NCI-H1092 treated with DMSO at 0.1 percent for 48 hours (cell line): ENCODE measurements at regions not wholly inside any gene's neighbourhood (a gene's known extent, or its start where the extent isn't known, plus 50 kb on each side); places are given as distances from the start of the nearest gene placed in this dataset.
"Not testable (repeated sequence)": the region's sequence is repeated elsewhere in the genome, so short reads cannot be mapped to it uniquely, and the experiment has no call there.

Source experiments
- DNase-seq: peaks from one replicate; lab custom pipeline; 2025; lab: John Stamatoyannopoulos, UW

GRCh38 chr4:148857973-148858534 is 415.8 kb upstream of the NR3C2 start:
- no peak for DNase-seq

- no peak for DNase-seq
Measured at GRCh38 chr4:148857239-148857972, 415.2 kb upstream of the NR3C2 start.

- DNase-seq: no peak
Measured at GRCh38 chr4:148854203-148854602, 412.0 kb upstream of the NR3C2 start.

DNA sequence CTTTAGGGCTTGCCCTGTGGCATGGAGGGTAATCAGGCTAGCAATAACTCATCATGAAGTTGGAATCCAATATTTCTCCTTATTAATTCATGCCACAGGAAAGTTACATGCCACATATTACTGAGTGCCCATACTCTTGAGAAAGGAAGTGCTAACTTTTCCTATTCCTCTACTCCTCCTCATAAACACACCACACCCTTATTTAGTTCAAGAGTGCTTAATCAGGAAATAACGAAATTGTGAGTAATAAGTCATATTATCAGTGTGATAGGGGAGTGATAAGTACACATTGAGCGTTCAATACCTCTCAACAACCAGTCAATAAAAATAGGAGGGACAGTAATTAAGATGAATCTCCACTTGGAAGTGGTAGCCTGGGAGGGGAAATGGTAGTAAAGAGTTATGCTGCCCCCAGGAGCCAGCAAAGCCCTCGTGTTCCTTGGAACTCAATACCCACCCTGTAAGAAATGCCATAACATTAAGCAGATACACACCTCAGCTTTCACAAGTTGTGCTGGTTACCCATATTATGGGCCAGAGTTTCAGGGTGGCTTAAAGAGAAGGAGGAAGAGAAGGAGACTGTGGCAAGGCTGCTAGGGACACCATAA is 410.0 kb upstream of the NR3C2 start:
- no peak for DNase-seq

DNA sequence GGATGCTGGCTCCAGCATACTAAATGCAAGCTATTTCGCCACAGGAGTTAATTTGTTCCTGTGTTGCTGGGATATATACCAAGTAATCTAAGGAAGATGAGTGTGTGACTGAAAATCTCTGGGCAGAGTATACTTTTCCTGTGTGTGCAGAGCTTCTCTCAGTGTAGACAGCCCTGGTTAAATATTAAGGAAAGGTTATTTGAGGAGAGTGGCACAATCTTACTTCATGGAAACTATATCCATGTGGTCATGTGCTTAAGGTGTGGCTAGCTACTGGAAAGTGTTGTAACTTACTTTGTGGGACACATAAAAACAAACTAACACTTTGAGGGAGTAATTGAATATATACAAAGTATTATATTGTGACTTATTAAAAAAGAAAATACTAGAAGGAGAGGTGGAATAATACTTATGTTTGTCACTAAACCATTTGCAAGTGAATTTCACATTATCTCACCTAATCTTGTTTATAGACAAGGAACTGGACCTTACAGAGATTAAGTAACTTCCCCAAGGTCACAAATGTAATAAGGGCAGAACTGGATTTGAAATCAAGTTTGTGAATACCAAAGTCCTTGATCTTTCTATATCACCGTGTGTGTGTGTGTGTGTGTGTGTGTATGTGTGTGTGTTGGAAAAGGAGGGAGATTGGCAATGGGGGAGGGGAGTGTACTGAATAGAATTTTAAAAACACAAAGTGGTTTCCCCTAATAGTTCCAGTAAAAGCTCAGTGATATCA is 408.2 kb upstream of the NR3C2 start:
- no peak for DNase-seq

- DNase-seq: no peak
Measured at GRCh38 chr4:148849581-148849980, 407.4 kb upstream of the NR3C2 start.

DNA sequence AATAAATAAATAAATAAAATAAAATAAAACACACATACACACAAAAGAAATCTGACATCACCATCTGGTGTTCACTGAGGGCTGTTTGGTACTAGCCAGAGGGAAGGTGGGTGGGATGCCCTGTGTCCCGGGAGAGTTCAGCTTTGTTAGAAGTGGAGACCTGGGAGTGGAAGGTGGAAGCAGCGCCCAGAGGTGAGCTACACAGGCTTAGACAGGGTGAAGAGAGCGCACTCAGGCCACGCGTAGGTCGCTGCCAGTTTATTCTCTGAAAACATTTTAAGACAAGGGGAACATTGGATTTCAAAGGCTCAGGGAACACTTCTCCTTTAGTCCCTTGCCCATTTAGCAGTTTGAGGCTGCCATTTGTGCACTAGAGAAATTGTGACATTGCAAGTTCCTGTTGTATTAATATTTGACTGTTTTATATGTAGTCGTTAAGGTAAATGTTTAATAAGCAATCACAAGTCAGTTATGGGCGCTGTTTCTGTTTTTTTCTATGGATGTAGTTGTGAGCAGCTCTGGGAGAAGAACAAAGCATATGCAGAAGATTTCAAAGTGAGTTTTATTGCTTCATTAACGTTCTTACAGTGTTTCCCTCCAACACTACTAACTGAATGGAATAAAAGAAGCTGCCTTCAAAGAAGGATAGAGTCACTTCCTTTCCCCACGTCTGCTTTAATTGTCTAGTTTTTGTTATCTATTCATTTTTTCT is 405.5 kb upstream of the NR3C2 start:
- no peak for DNase-seq

- no peak for DNase-seq
Measured at GRCh38 chr4:148845609-148846008, 403.4 kb upstream of the NR3C2 start.

DNA sequence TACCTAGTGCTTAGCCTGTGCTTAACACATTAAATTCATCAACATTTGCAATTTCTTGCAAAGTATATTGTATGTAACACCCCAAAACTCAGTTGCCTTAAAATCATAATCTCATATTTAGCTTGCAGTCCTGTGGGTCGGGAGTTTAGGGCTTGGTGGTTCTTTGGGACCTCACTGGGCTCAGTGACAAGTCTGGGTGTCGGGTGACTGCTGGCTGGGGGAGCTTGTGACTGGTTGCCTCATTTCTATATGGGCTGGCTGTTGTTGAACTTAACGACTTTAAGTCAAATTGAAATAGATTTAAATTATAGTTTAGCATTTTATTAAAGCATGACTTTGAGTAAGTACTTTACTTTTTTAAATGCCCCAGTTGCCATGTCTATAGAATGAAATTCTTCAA is 401.4 kb upstream of the NR3C2 start:
- no peak for DNase-seq

DNA sequence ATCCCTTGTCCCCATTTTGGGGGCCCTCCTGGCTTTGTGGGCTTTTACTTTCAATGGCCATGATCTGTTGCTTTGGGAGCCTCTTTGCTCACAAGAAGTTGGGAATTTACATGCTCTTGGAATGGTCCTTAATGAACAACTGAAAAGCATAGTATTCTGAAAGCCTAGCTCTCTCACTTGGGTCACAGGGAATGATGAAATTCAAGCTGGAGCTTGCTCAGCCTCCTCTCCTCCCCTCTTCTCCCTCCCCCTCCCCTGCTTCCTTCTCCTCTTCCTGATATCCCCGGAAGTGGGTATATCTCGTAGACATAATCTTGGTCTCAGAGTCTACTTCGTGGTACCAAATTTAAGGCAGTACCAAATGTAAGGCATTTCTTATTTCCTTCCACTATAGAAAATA is 400.6 kb upstream of the NR3C2 start:
- DNase-seq: no peak

- DNase-seq: not testable (repeated sequence)
Measured at GRCh38 chr4:148837571-148837970, 395.4 kb upstream of the NR3C2 start.

- DNase-seq: no peak
Measured at GRCh38 chr4:148834804-148835631, 392.8 kb upstream of the NR3C2 start.

- no peak for DNase-seq
Measured at GRCh38 chr4:148831945-148832344, 389.7 kb upstream of the NR3C2 start.

DNA sequence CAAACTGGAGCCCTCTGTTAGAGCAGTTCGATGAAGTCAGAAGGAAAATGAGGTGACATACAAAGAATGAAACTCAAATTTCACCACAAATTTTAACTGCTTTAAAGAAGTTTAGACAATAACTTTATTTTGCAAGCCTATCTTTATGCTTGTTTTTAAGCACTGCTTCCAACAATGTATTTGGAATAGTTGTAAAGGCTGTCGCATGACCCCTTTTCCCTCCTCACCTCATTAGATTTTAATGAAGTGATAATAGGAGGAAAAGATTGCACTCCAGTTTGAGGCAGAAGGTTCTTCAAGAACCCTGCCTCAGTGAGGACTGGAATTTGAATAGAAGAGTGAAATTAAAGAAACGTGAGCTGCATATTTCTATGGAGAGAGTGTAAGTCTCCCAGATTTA is 386.1 kb upstream of the NR3C2 start:
- DNase-seq: no peak

- DNase-seq: no peak
Measured at GRCh38 chr4:148827781-148828180, 385.6 kb upstream of the NR3C2 start.

DNA sequence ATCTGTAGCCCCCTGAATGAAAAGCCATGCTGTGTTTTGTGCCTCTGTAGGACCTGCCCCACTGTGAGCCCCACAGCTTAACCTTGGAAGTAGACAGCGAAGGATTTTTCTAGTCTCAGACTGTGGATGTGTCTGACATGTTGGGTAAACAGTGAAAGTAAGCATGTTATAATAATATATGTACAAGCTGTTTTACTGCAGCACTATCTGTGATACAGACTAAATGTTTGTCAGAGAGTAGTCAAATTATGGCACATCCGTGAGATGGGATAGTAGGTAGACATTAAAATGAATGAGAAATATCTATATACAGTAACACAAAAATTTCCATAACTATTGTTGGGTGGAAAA is 381.2 kb upstream of the NR3C2 start:
- no peak for DNase-seq

DNA sequence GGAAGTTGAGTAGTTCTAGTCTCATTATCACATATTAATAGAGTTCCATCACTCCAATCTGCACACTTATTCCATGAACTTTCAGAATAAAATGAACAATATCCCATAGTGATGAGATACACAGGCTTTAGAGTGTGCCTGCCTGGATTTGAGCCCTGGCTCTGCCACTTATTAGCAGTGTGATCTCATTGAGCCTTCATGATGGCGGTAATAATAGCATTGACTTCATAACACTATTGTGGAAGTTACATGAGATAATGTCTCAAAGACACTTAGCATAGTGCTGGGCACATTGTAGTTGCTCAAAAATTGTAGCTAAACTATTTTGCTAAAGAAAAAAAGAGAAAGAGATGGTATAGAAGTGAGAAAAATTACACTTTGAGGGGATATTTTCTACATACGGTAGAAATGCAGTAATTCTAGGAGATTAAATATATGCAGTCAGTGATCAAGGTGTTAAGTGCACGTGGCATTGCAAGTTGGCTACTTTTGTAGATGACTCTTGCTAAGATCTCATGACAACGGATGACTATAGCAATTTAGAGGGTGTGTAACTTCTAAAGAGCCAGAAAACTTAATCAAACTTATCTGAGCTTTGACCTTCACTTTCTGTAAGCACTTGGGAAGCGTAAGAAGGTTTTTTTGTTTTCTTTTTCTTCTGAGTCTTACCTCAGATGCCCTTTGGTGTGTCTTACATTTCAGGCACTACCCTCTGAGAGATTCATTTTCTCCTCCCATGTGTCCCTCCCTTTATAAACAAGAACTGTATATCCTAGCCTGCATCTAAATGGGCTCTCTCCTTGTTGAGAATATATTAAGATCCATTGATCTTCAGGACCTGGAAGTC is 380.6 kb upstream of the NR3C2 start:
- no peak for DNase-seq

DNA sequence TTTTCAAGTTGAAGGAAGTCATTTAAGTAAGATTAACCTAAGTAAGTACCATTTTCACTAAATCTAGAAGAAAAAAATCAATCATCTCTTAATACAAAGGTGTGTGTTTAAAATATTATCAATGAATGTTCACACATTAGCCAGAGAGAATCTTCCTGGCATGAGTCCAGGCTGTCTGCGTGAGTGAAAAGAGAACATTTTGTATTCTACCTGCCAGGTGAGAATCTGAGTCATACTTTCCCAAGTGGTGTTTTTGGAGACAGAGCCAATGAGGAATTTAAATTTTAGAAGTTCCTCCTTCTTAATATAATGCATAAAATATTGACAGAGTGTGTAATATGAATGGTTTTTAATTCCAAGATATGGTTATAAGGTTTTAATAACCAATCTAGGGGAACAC is 371.8 kb upstream of the NR3C2 start:
- DNase-seq: no peak

DNA sequence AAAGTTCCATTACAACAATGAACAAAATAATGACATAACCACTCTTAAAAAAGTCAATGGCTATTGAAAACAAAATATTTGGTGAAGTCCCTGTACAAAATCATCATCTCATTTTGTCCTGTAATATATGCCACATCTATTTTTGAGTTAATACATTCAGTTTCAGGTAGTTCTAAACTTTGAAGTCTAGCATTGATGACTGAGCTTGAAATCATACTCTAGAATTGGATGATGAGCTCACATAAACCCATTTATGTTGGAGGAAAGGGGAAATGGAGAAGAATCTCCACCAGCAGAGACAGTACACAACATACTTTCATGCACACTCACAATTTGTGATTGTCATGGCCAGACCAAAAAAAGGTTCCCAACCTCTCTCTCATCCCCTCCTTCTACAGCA is 371.1 kb upstream of the NR3C2 start:
- DNase-seq: no peak

DNA sequence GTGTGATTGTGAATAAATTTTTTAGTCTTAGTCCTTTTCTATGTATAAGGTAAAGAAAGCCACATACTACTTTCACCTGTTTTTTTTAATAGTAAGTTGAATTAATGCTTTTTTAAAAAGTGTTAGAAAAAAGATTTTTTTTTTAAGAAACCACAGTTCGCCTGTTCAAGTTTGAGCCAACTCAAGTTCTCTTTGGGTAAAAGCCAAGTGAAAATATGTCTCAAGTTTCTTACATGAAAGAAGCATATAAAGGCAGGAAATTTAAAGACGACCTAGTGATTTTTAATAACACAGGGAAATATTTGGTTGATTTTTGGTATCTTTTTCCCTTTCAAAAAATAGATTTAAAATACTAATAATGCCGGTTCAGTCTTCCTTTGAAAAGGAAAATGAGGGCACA is 369.9 kb upstream of the NR3C2 start:
- no peak for DNase-seq

DNA sequence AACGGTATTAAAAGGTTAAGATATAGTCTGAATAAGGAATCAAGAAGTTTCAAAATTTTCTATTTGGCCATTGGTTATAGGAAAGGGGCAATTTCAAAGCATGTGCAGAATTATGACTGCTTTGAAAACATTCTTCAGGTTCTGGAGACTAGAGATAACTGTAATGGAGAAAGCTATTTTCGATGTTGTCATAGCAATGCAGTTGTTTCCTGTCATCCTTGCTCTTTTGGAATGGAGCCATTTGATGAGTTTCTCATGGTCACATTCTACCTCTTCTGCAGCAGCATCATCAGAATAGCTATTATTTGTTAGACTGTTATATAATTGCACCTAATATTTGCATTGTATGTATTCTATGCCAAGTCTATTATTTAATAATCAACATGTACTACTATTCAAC is 368.2 kb upstream of the NR3C2 start:
- no peak for DNase-seq
